ENCODE measurements at regions not wholly inside any gene's neighbourhood (a gene's known extent, or its start where the extent isn't known, plus 50 kb on each side); places are given as distances from the start of the nearest gene placed in this dataset.

GRCh38 chr3:110965976-110966375, 105.6 kb upstream of the NECTIN3 start:
- in situ Hi-C loops (cut with MboI), result no loop called here

GRCh38 chr3:110966966-110967663, 104.5 kb upstream of the NECTIN3 start:
- Histone ChIP-seq H3K27me3 (replicated peaks in 1 of 2; ENCODE audit: control insufficient read depth in 2 of 2, insufficient read depth in 2 of 2, low read length in 1 of 2) (no peaks in the 10 kb centered on the region), H3K36me3 (ENCODE audit: control insufficient read depth in 2 of 2, insufficient read depth in 2 of 2, low read length in 1 of 2) (no peaks in the 10 kb centered on the region), H3K9me3 (replicated peaks; ENCODE audit: control insufficient read depth, insufficient read depth, low read length) (no peaks in the 10 kb centered on the region; the same call in 2 of the 3 replicates), H2AFZ (ENCODE audit: control insufficient read depth, low read depth, low read length) (no peak overlapping the region), H3K9ac (ENCODE audit: control insufficient read depth, insufficient read depth, low read length) (no peak overlapping the region), H3K79me2 (ENCODE audit: control insufficient read depth, insufficient read depth, low read length) (no peaks in the 10 kb centered on the region), H3K4me1 (ENCODE audit: control insufficient read depth, insufficient read depth, low read length) (no peaks in the 10 kb centered on the region), H3K4me2 (ENCODE audit: control insufficient read depth, insufficient read depth) (no peak overlapping the region), H4K20me1 (ENCODE audit: control insufficient read depth, insufficient read depth) (no peaks in the 10 kb centered on the region), H3K27ac (ENCODE audit: control insufficient read depth, insufficient read depth) (no peak overlapping the region), H3K4me3 (no peak overlapping the region)
- FAIRE-seq, result no peak
- 22% methylated on average over 3 of the region's 3 CpGs for WGBS (ENCODE audit: insufficient coverage, insufficient replicate concordance, low lambda C conversion rate, missing lambda C conversion rate)
- DNase-seq (ENCODE audit: low read depth, low spot score), result no peak
- ChIA-PET POLR2A (no interaction called here), RAD21 (ENCODE audit: unreplicated experiment) (no interaction called here), SMC1A (ENCODE audit: uncharacterized antibody, unreplicated experiment) (no interaction called here), CTCF (no interaction called here)
- ATAC-seq, result no peak
- in situ Hi-C loops (cut with MboI) (no loop called here), intact Hi-C loops (cut with micrococcal nuclease; ENCODE audit: unreplicated experiment) (no loop called here)
- BruUV-seq (replicated peaks), result no TSS peak
- no peak for TF ChIP-seq CREM (IDR thresholded peaks at IDR 0.05; ENCODE audit: low read depth)
- no peak for TF ChIP-seq ZBTB40 (IDR thresholded peaks at IDR 0.05; ENCODE audit: borderline replicate concordance)
- TF ChIP-seq STAT3 (IDR thresholded peaks at IDR 0.05; ENCODE audit: low read depth, low read length), result no peak
- no peak for TF ChIP-seq ZNF622 (IDR thresholded peaks at IDR 0.05)
- TF ChIP-seq RFX5 (IDR thresholded peaks at IDR 0.05; ENCODE audit: low read depth, low read length), result no peak
- no peak for TF ChIP-seq PAX5 (IDR thresholded peaks at IDR 0.05; ENCODE audit: borderline replicate concordance, low read depth, low read length)
- TF ChIP-seq BCLAF1 (IDR thresholded peaks at IDR 0.05), result no peak
- no peak for TF ChIP-seq BACH1 (IDR thresholded peaks at IDR 0.05; ENCODE audit: borderline replicate concordance)
- TF ChIP-seq BHLHE40 (IDR thresholded peaks at IDR 0.05; ENCODE audit: borderline replicate concordance in 1 of 2, low read depth in 2 of 2, low read length in 1 of 2), result no peak
- TF ChIP-seq TARDBP (IDR thresholded peaks at IDR 0.05; ENCODE audit: borderline replicate concordance), result no peak
- no peak for TF ChIP-seq FOXK2 (IDR thresholded peaks at IDR 0.05)

More at GRCh38 chr3:110965976-110966375, 105.6 kb upstream of the NECTIN3 start:
- Histone ChIP-seq H4K20me1 (ENCODE audit: control insufficient read depth, insufficient read depth) (no peaks in the 10 kb centered on the region), H3K9ac (ENCODE audit: control insufficient read depth, insufficient read depth, low read length) (no peak overlapping the region), H3K4me3 (no peak overlapping the region), H3K27ac (ENCODE audit: control insufficient read depth, insufficient read depth) (no peak overlapping the region), H3K4me1 (ENCODE audit: control insufficient read depth, insufficient read depth, low read length) (no peaks in the 10 kb centered on the region), H2AFZ (ENCODE audit: control insufficient read depth, low read depth, low read length) (no peak overlapping the region), H3K79me2 (ENCODE audit: control insufficient read depth, insufficient read depth, low read length) (no peaks in the 10 kb centered on the region), H3K36me3 (ENCODE audit: control insufficient read depth in 2 of 2, insufficient read depth in 2 of 2, low read length in 1 of 2) (no peaks in the 10 kb centered on the region), H3K9me3 (replicated peaks; ENCODE audit: control insufficient read depth, insufficient read depth, low read length) (no peaks in the 10 kb centered on the region; the same call in 2 of the 3 replicates), H3K27me3 (replicated peaks in 1 of 2; ENCODE audit: control insufficient read depth in 2 of 2, insufficient read depth in 2 of 2, low read length in 1 of 2) (no peaks in the 10 kb centered on the region), H3K4me2 (ENCODE audit: control insufficient read depth, insufficient read depth) (no peak overlapping the region)
- FAIRE-seq (no peak), DNase-seq (ENCODE audit: low read depth, low spot score) (no peak), ATAC-seq (no peak)
- 33% methylated on average over 5 of the region's 5 CpGs for WGBS (ENCODE audit: insufficient coverage, insufficient replicate concordance, low lambda C conversion rate, missing lambda C conversion rate)
- CTCF ChIA-PET, result no interaction called here
- BruUV-seq (replicated peaks), result no TSS peak
- intact Hi-C loops (cut with micrococcal nuclease; ENCODE audit: unreplicated experiment), result no loop called here
- no peak for TF ChIP-seq CREM (IDR thresholded peaks at IDR 0.05; ENCODE audit: low read depth)
- no peak for TF ChIP-seq RB1 (IDR thresholded peaks at IDR 0.05; ENCODE audit: borderline replicate concordance)
- SMC1A ChIA-PET (ENCODE audit: uncharacterized antibody, unreplicated experiment), result no interaction called here
- POLR2A ChIA-PET, result no interaction called here
- RAD21 ChIA-PET (ENCODE audit: unreplicated experiment), result no interaction called here

Data from GM12878 (cell line).